ENCODE measurements at regions not wholly inside any gene's neighbourhood (a gene's known extent, or its start where the extent isn't known, plus 50 kb on each side); places are given as distances from the start of the nearest gene placed in this dataset.

- no peak for TF ChIP-seq CTCF (IDR thresholded peaks at IDR 0.05; ENCODE audit: poor library complexity, severe bottlenecking)
- ATAC-seq (ENCODE audit: low read depth) (no peak), DNase-seq (ENCODE audit: low spot score) (no peak)
- no peaks in the 10 kb centered on the region for H3K4me1 ChIP-seq (ENCODE audit: insufficient read depth, poor library complexity, severe bottlenecking)
- H3K9me3 ChIP-seq (ENCODE audit: severe bottlenecking): peaks cover 1% of the 10 kb centered on the region
- no peaks in the 10 kb centered on the region for H3K27me3 ChIP-seq (ENCODE audit: insufficient read depth, poor library complexity, severe bottlenecking)
- no peak overlapping the region for H3K4me3 ChIP-seq (ENCODE audit: severe bottlenecking)
- no peaks in the 10 kb centered on the region for H3K36me3 ChIP-seq (ENCODE audit: low read depth)
- H3K27ac ChIP-seq (ENCODE audit: poor library complexity, severe bottlenecking): no peak overlapping the region
These were observed 782.4 kb upstream of the BRINP3 start for GRCh38 chr1:191260056-191260455.

GRCh38 chr1:191261111-191261510 is 783.4 kb upstream of the BRINP3 start:
- Histone ChIP-seq H3K36me3 (ENCODE audit: low read depth) (no peaks in the 10 kb centered on the region), H3K9me3 (ENCODE audit: severe bottlenecking) (peaks cover 1% of the 10 kb centered on the region), H3K27me3 (ENCODE audit: insufficient read depth, poor library complexity, severe bottlenecking) (no peaks in the 10 kb centered on the region), H3K27ac (ENCODE audit: poor library complexity, severe bottlenecking) (no peak overlapping the region), H3K4me1 (ENCODE audit: insufficient read depth, poor library complexity, severe bottlenecking) (no peaks in the 10 kb centered on the region), H3K4me3 (ENCODE audit: severe bottlenecking) (no peak overlapping the region)
- no peak for ATAC-seq (ENCODE audit: low read depth)
- TF ChIP-seq CTCF (IDR thresholded peaks at IDR 0.05; ENCODE audit: poor library complexity, severe bottlenecking): no peak
- DNase-seq (ENCODE audit: low spot score): no peak

- Histone ChIP-seq H3K36me3 (ENCODE audit: low read depth) (no peaks in the 10 kb centered on the region), H3K27ac (ENCODE audit: poor library complexity, severe bottlenecking) (no peak overlapping the region), H3K4me1 (ENCODE audit: insufficient read depth, poor library complexity, severe bottlenecking) (peaks cover 7% of the 10 kb centered on the region), H3K4me3 (ENCODE audit: severe bottlenecking) (no peak overlapping the region), H3K27me3 (ENCODE audit: insufficient read depth, poor library complexity, severe bottlenecking) (no peaks in the 10 kb centered on the region), H3K9me3 (ENCODE audit: severe bottlenecking) (no peaks in the 10 kb centered on the region)
- no peak for TF ChIP-seq CTCF (IDR thresholded peaks at IDR 0.05; ENCODE audit: poor library complexity, severe bottlenecking)
- no peak for DNase-seq (ENCODE audit: low spot score)
- no peak for ATAC-seq (ENCODE audit: low read depth)
These were observed 801.7 kb upstream of the BRINP3 start for GRCh38 chr1:191279266-191279800.

GRCh38 chr1:191284175-191284574 is 806.5 kb upstream of the BRINP3 start:
- DNase-seq (ENCODE audit: low spot score) (no peak), ATAC-seq (ENCODE audit: low read depth) (no peak)
- H3K4me3 ChIP-seq (ENCODE audit: severe bottlenecking): no peak overlapping the region
- no peaks in the 10 kb centered on the region for H3K9me3 ChIP-seq (ENCODE audit: severe bottlenecking)
- H3K27ac ChIP-seq (ENCODE audit: poor library complexity, severe bottlenecking): no peak overlapping the region
- no peaks in the 10 kb centered on the region for H3K27me3 ChIP-seq (ENCODE audit: insufficient read depth, poor library complexity, severe bottlenecking)
- no peak for TF ChIP-seq CTCF (IDR thresholded peaks at IDR 0.05; ENCODE audit: poor library complexity, severe bottlenecking)
- H3K36me3 ChIP-seq (ENCODE audit: low read depth): no peaks in the 10 kb centered on the region
- no peaks in the 10 kb centered on the region for H3K4me1 ChIP-seq (ENCODE audit: insufficient read depth, poor library complexity, severe bottlenecking)

GRCh38 chr1:191290441-191290840 is 812.8 kb upstream of the BRINP3 start:
- no peaks in the 10 kb centered on the region for H3K36me3 ChIP-seq (ENCODE audit: low read depth)
- H3K9me3 ChIP-seq (ENCODE audit: severe bottlenecking): no peaks in the 10 kb centered on the region
- no peaks in the 10 kb centered on the region for H3K27me3 ChIP-seq (ENCODE audit: insufficient read depth, poor library complexity, severe bottlenecking)
- H3K4me1 ChIP-seq (ENCODE audit: insufficient read depth, poor library complexity, severe bottlenecking): no peaks in the 10 kb centered on the region
- H3K27ac ChIP-seq (ENCODE audit: poor library complexity, severe bottlenecking): no peak overlapping the region
- H3K4me3 ChIP-seq (ENCODE audit: severe bottlenecking): no peak overlapping the region
- DNase-seq (ENCODE audit: low spot score) (no peak), ATAC-seq (ENCODE audit: low read depth) (no peak)
- no peak for TF ChIP-seq CTCF (IDR thresholded peaks at IDR 0.05; ENCODE audit: poor library complexity, severe bottlenecking)
